SK-N-SH (cell line): ENCODE measurements at regions not wholly inside any gene's neighbourhood (a gene's known extent, or its start where the extent isn't known, plus 50 kb on each side); places are given as distances from the start of the nearest gene placed in this dataset.

ENCODE experiments used
- CTCF ChIA-PET: fragments of 300-600, 350-600 bp; formaldehyde crosslinking; extraction: SDS; loops from one replicate; lab custom pipeline; 2021; lab: Yijun Ruan, JAX
- POLR2A ChIA-PET: fragments of 350-600 bp; sonication (Branson Sonifier 250); formaldehyde crosslinking; extraction: SDS; loops from one replicate; lab custom pipeline; 2020; ENCODE audit warnings: antibody characterized with exemption, inconsistent platforms; lab: Yijun Ruan, JAX
- DNase-seq: peaks from one replicate; pipeline ENCODE4 v3.0.0; 2012
- H2AFZ ChIP-seq: fragments of 200-600 bp; sonication (generic); 2 replicates; pipeline ENCODE4 v1.8.1; 2016; ENCODE audit warnings: antibody characterized with exemption, mild to moderate bottlenecking, low read depth
- H3F3A ChIP-seq: fragments of 200-600 bp; sonication (generic); replicated peaks from 2 replicates; pipeline ENCODE3; 2016; ENCODE audit warnings: antibody characterized with exemption, mild to moderate bottlenecking; ENCODE audit not compliant: insufficient read depth
- H3K27ac ChIP-seq, 2 experiments: fragments of 200-500 bp in 1 of 2; fragments of 200-600 bp in 1 of 2; sonication (Bioruptor generic) in 1 of 2; sonication (generic), shearing (Covaris generic) in 1 of 2; 2 replicates each; pipeline versions ENCODE4 v1.5.1 to v1.6.1; 2014 to 2016; ENCODE audit warnings: low read depth in 2 of 2, inconsistent platforms in 1 of 2, low read length in 1 of 2, mild to moderate bottlenecking in 1 of 2, mixed read lengths in 1 of 2
- H3K27me3 ChIP-seq: fragments of 200-600 bp; sonication (generic), shearing (Covaris generic); 2 replicates; pipeline ENCODE4 v1.6.1; 2016; ENCODE audit warnings: mixed run types; ENCODE audit not compliant: insufficient read depth
- H3K36me3 ChIP-seq, 2 experiments: fragments of 200-500 bp in 1 of 2; fragments of 200-600 bp in 1 of 2; sonication (Bioruptor generic) in 1 of 2; sonication (generic) in 1 of 2; replicated peaks in 1 of 2; 2 replicates each; pipeline versions ENCODE3 to v1.5.1; 2014 to 2016; ENCODE audit warnings: low read length in 1 of 2, mild to moderate bottlenecking in 1 of 2; ENCODE audit not compliant: insufficient read depth in 2 of 2, control insufficient read depth in 1 of 2
- H3K4me1 ChIP-seq, 2 experiments: fragments of 200-500 bp in 1 of 2; fragments of 200-600 bp in 1 of 2; sonication (Bioruptor generic) in 1 of 2; sonication (generic), shearing (Covaris generic) in 1 of 2; 2 replicates each; pipeline versions ENCODE4 v1.5.1 to v1.6.1; 2014 to 2016; ENCODE audit warnings: low read depth in 1 of 2, low read length in 1 of 2, mixed run types in 1 of 2; ENCODE audit not compliant: insufficient read depth in 2 of 2, control insufficient read depth in 1 of 2
- H3K4me2 ChIP-seq: fragments of 200-600 bp; sonication (generic), shearing (Covaris generic); 2 replicates; pipeline ENCODE4 v1.6.1; 2017; ENCODE audit warnings: mixed run types
- H3K4me3 ChIP-seq, 2 experiments: fragments of 200-500 bp in 1 of 2; fragments of 200-600 bp in 1 of 2; sonication (Bioruptor generic) in 1 of 2; sonication (generic), shearing (Covaris generic) in 1 of 2; 2 replicates each; pipeline versions ENCODE4 v1.5.1 to v1.8.1; 2014 to 2016; ENCODE audit warnings: low read depth in 2 of 2, inconsistent platforms in 1 of 2, low read length in 1 of 2, mild to moderate bottlenecking in 1 of 2, mixed read lengths in 1 of 2, moderate library complexity in 1 of 2
- H3K79me2 ChIP-seq: fragments of 200-600 bp; sonication (generic); 2 replicates; pipeline ENCODE4 v1.8.1; 2017; ENCODE audit warnings: mild to moderate bottlenecking; ENCODE audit not compliant: insufficient read depth
- H3K9ac ChIP-seq: fragments of 200-600 bp; sonication (generic); 2 replicates; pipeline ENCODE4 v1.6.1; 2017; ENCODE audit warnings: mixed run types
- H3K9me2 ChIP-seq: fragments of 200-600 bp; sonication (generic); 2 replicates; pipeline ENCODE4 v1.6.1; 2017; ENCODE audit warnings: mixed run types
- H3K9me3 ChIP-seq: fragments of 200-600 bp; sonication (generic); 2 replicates; pipeline ENCODE4 v1.6.1; 2017; ENCODE audit warnings: mixed run types, mild to moderate bottlenecking, moderate library complexity
- H4K20me1 ChIP-seq: fragments of 200-600 bp; sonication (generic); 2 replicates; pipeline ENCODE4 v1.6.1; 2017; ENCODE audit warnings: mild to moderate bottlenecking, mixed run types; ENCODE audit not compliant: insufficient read depth
- CTCF ChIP-seq: fragments of 200-600 bp; sonication (generic); IDR thresholded peaks from 2 replicates; pipeline ENCODE4 v1.6.1; 2017; ENCODE audit warnings: antibody characterized with exemption, mild to moderate bottlenecking, moderate library complexity
- ELF1 ChIP-seq: IDR thresholded peaks from 2 replicates; pipeline ENCODE4 v1.4.0; 2012
- FOSL2 ChIP-seq: IDR thresholded peaks from 2 replicates; pipeline ENCODE4 v1.4.0; 2012; ENCODE audit warnings: low read depth, mild to moderate bottlenecking, moderate library complexity, borderline replicate concordance
- FOXJ3 ChIP-seq: sonication (generic); formaldehyde crosslinking; IDR thresholded peaks from 2 replicates; pipeline ENCODE4 v1.5.1; 2020; ENCODE audit warnings: mild to moderate bottlenecking, missing genetic modification reagents
- FOXM1 ChIP-seq: IDR thresholded peaks from 2 replicates; pipeline ENCODE4 v1.4.0; 2012; ENCODE audit warnings: low read depth, mild to moderate bottlenecking
- GABPA ChIP-seq: IDR thresholded peaks from 2 replicates; pipeline ENCODE4 v1.4.0; 2012; ENCODE audit warnings: low read depth, mild to moderate bottlenecking
- MAX ChIP-seq: IDR thresholded peaks from 2 replicates; pipeline ENCODE4 v1.4.0; 2012; ENCODE audit warnings: low read depth
- MEF2A ChIP-seq: IDR thresholded peaks from 2 replicates; pipeline ENCODE4 v1.4.0; 2012; ENCODE audit warnings: low read depth, borderline replicate concordance
- MXI1 ChIP-seq: IDR thresholded peaks from 2 replicates; pipeline ENCODE4 v1.6.1; 2012; ENCODE audit warnings: mild to moderate bottlenecking, low read depth, low read length, improper control_type of control experiment
- NFIC ChIP-seq: IDR thresholded peaks from 2 replicates; pipeline ENCODE4 v1.4.0; 2012; ENCODE audit warnings: borderline replicate concordance
- NRF1 ChIP-seq: IDR thresholded peaks from 2 replicates; pipeline ENCODE4 v1.6.1; 2012; ENCODE audit warnings: low read depth, mild to moderate bottlenecking, low read length
- POLR2AphosphoS5 ChIP-seq: IDR thresholded peaks from 2 replicates; pipeline ENCODE4 v1.6.1; 2012; ENCODE audit warnings: low read depth, low read length
- RAD21 ChIP-seq: IDR thresholded peaks from 2 replicates; pipeline ENCODE4 v1.6.1; 2012; ENCODE audit warnings: mild to moderate bottlenecking, low read length
- RCOR1 ChIP-seq: fragments of 150-350 bp; IDR thresholded peaks from 2 replicates; pipeline ENCODE4 v1.6.1; 2017; ENCODE audit warnings: antibody characterized with exemption, low read length
- REST ChIP-seq: IDR thresholded peaks from 2 replicates; pipeline ENCODE4 v1.6.1; 2012; ENCODE audit warnings: mild to moderate bottlenecking, low read depth, low read length, moderate library complexity
- RXRA ChIP-seq: IDR thresholded peaks from 2 replicates; pipeline ENCODE4 v1.4.0; 2012; ENCODE audit warnings: low read depth, mild to moderate bottlenecking, borderline replicate concordance
- SMC3 ChIP-seq: IDR thresholded peaks from 2 replicates; pipeline ENCODE4 v1.6.1; 2012; ENCODE audit warnings: low read depth, low read length, improper control_type of control experiment
- TAF1 ChIP-seq: IDR thresholded peaks from 2 replicates; pipeline ENCODE4 v1.6.1; 2012; ENCODE audit warnings: low read depth, mild to moderate bottlenecking, low read length, moderate library complexity, borderline replicate concordance
- TCF12 ChIP-seq: IDR thresholded peaks from 2 replicates; pipeline ENCODE4 v1.4.0; 2012
- USF2 ChIP-seq: fragments of 150-350 bp; IDR thresholded peaks from 2 replicates; pipeline ENCODE4 v1.6.1; 2017; ENCODE audit warnings: antibody characterized with exemption, low read length, low read depth, borderline replicate concordance
- WGBS: methylation state at CpG from one replicate; pipeline ENCODE4 v1.1.6; 2017; ENCODE audit warnings: low lambda C conversion rate; 5-methylcytosine and 5-hydroxymethylcytosine counted together

- DNase-seq, result no peak
- no peak for TF ChIP-seq FOSL2
- TF ChIP-seq MAX, result no peak
- no peak for TF ChIP-seq REST
- no peak for TF ChIP-seq TCF12
- no peak for TF ChIP-seq GABPA
- TF ChIP-seq MEF2A, result no peak
- no peak overlapping the region for H3K9ac ChIP-seq
- no peaks in the 10 kb centered on the region for H3K36me3 ChIP-seq
- H3K27ac ChIP-seq, result no peak overlapping the region
- CTCF ChIA-PET, result no interaction called here
- no peaks in the 10 kb centered on the region; the same call in 1 of the 2 replicates for H3K27me3 ChIP-seq
- no peaks in the 10 kb centered on the region for H3K79me2 ChIP-seq
- POLR2A ChIA-PET, result no interaction called here
- H4K20me1 ChIP-seq, result no peaks in the 10 kb centered on the region
- no peaks in the 10 kb centered on the region for H3F3A ChIP-seq
- H2AFZ ChIP-seq, result no peak overlapping the region
- H3K4me2 ChIP-seq, result no peak overlapping the region
- no peaks in the 10 kb centered on the region for H3K9me2 ChIP-seq
- H3K4me1 ChIP-seq, result no peaks in the 10 kb centered on the region
- WGBS, result 9% methylated on average over 4 of the region's 4 CpGs
- H3K9me3 ChIP-seq, result no peaks in the 10 kb centered on the region
- H3K4me3 ChIP-seq, result no peak overlapping the region
Measured at GRCh38 chr2:53233759-53234547, 533.7 kb upstream of the CHAC2 start.

- H3K4me2 ChIP-seq, result no peak overlapping the region
- no peaks in the 10 kb centered on the region for H3K9me2 ChIP-seq
- H3F3A ChIP-seq, result no peaks in the 10 kb centered on the region
- no peak overlapping the region for H3K4me3 ChIP-seq
- ChIA-PET CTCF (no interaction called here), POLR2A (no interaction called here)
- H3K36me3 ChIP-seq, result no peaks in the 10 kb centered on the region
- no peaks in the 10 kb centered on the region for H3K4me1 ChIP-seq
- H3K9me3 ChIP-seq, result no peaks in the 10 kb centered on the region
- no peak overlapping the region for H3K27ac ChIP-seq
- H3K9ac ChIP-seq, result no peak overlapping the region
- H4K20me1 ChIP-seq, result no peaks in the 10 kb centered on the region
- no peaks in the 10 kb centered on the region for H3K79me2 ChIP-seq
- 4% methylated on average over 3 of the region's 3 CpGs for WGBS
- H2AFZ ChIP-seq, result no peak overlapping the region
- DNase-seq, result no peak
- H3K27me3 ChIP-seq, result no peaks in the 10 kb centered on the region; the same call in 1 of the 2 replicates
- TF ChIP-seq MAX, result no peak
- no peak for TF ChIP-seq TAF1
- no peak for TF ChIP-seq NFIC
- no peak for TF ChIP-seq MXI1
- no peak for TF ChIP-seq NRF1
- no peak for TF ChIP-seq TCF12
- TF ChIP-seq SMC3, result no peak
- no peak for TF ChIP-seq FOSL2
- TF ChIP-seq FOXJ3 (CRISPR knock-in tag), result no peak
- TF ChIP-seq RCOR1, result no peak
- no peak for TF ChIP-seq ELF1
- no peak for TF ChIP-seq GABPA
- TF ChIP-seq USF2, result no peak
- TF ChIP-seq FOXM1, result no peak
- TF ChIP-seq POLR2AphosphoS5, result no peak
- no peak for TF ChIP-seq CTCF
- TF ChIP-seq RAD21, result no peak
- TF ChIP-seq RXRA, result no peak
Measured at GRCh38 chr2:53231908-53232307, 535.7 kb upstream of the CHAC2 start.
